K562 (cell line): ENCODE measurements at regions not wholly inside any gene's neighbourhood (a gene's known extent, or its start where the extent isn't known, plus 50 kb on each side); places are given as distances from the start of the nearest gene placed in this dataset.

Experiments
- ATAC-seq: fragments of 200-7000 bp; cut with Tn5 transposase; 3 replicates; pipeline ENCODE4 v1.9.1; 2020; ENCODE audit warnings: moderate library complexity
- BruUV-seq: library from RNA; stranded (reverse); fragments of 400-500 nt; replicated peaks from 2 replicates; lab custom pipeline; 2021; lab: Mats Ljungman, UMichigan
- CTCF ChIA-PET: fragments of 300-600 bp; formaldehyde crosslinking; extraction: SDS; loops from one replicate; lab custom pipeline; 2021; ENCODE audit warnings: low intra/inter-chr PET ratio; lab: Yijun Ruan, JAX
- POLR2A ChIA-PET: fragments of 300-600, 350-650 bp; sonication (Branson Sonifier 250); formaldehyde crosslinking; extraction: SDS; loops from one replicate; lab custom pipeline; 2021; ENCODE audit warnings: antibody characterized with exemption, inconsistent platforms; lab: Yijun Ruan, JAX
- DNase-seq, 4 experiments: peaks; one replicate each; pipeline versions ENCODE4 v3.0.0 to v3.0.0-alpha.2; 2011 to 2018; ENCODE audit warnings: low spot score in 3 of 4, mixed read lengths in 3 of 4; ENCODE audit errors: extremely low read depth in 1 of 4
- FAIRE-seq: peaks from 2 replicates; lab custom pipeline; 2011; peaks lifted over from hg19 to GRCh38; lab: Jason Lieb, UNC
- H2AFZ ChIP-seq: 2 replicates; pipeline ENCODE4 v1.6.0; 2011; ENCODE audit warnings: low read depth, low read length, control low read depth, inconsistent platforms
- H3K27ac ChIP-seq: fragments of 200-600 bp; 3 replicates; pipeline ENCODE4 v1.8.0; 2011; ENCODE audit warnings: low read depth, mild to moderate bottlenecking, control low read depth, inconsistent platforms, low read length, moderate library complexity, mixed read lengths; ENCODE audit errors: extremely low read depth
- H3K27me3 ChIP-seq, 2 experiments: fragments of 300-600 bp in 1 of 2; 2 replicates in 1 of 2; 3 replicates in 1 of 2; pipeline versions ENCODE4 v1.6.0 to v1.8.0; 2011; ENCODE audit warnings: inconsistent platforms in 2 of 2, low read length in 2 of 2, mild to moderate bottlenecking in 1 of 2, mixed read lengths in 1 of 2, moderate library complexity in 1 of 2; ENCODE audit not compliant: control insufficient read depth in 2 of 2, insufficient read depth in 2 of 2
- H3K36me3 ChIP-seq: fragments of 300-600 bp; 3 replicates; pipeline ENCODE4 v1.8.0; 2011; ENCODE audit warnings: mild to moderate bottlenecking, low read length, inconsistent platforms; ENCODE audit not compliant: control insufficient read depth, insufficient read depth
- H3K4me1 ChIP-seq, 2 experiments: fragments of 200-600 bp in 1 of 2; replicated peaks in 1 of 2; 2 replicates in 1 of 2; 3 replicates in 1 of 2; pipeline versions ENCODE4 v1.5.1 to v1.8.0; 2011; ENCODE audit warnings: inconsistent platforms in 2 of 2, low read length in 2 of 2, mild to moderate bottlenecking in 1 of 2, mixed read lengths in 1 of 2, moderate library complexity in 1 of 2; ENCODE audit not compliant: control insufficient read depth in 2 of 2, insufficient read depth in 2 of 2
- H3K4me2 ChIP-seq: 2 replicates; pipeline ENCODE4 v1.6.1; 2011; ENCODE audit warnings: low read length, control low read depth, inconsistent platforms, mixed read lengths; ENCODE audit not compliant: insufficient read depth
- H3K4me3 ChIP-seq: fragments of 200-600 bp; sonication (generic), shearing (Covaris generic); 2 replicates; pipeline ENCODE4 v1.5.1; 2016; ENCODE audit warnings: control low read depth, inconsistent platforms
- H3K79me2 ChIP-seq: fragments of 200-600 bp; 3 replicates; pipeline ENCODE4 v1.8.0; 2011; ENCODE audit warnings: low read length, inconsistent platforms; ENCODE audit not compliant: control insufficient read depth, insufficient read depth
- H3K9ac ChIP-seq, 2 experiments: 2 replicates each; pipeline versions ENCODE4 v1.6.0 to v1.6.1; 2011; ENCODE audit warnings: low read depth in 2 of 2, low read length in 2 of 2, control low read depth in 1 of 2, inconsistent platforms in 1 of 2, mild to moderate bottlenecking in 1 of 2, mixed read lengths in 1 of 2; ENCODE audit not compliant: insufficient read depth in 1 of 2
- H3K9me1 ChIP-seq: one replicate; pipeline ENCODE4 v1.6.0; 2011; ENCODE audit warnings: inconsistent platforms, mild to moderate bottlenecking, low read length, moderate library complexity; ENCODE audit not compliant: control insufficient read depth, insufficient read depth
- H3K9me3 ChIP-seq: replicated peaks from 2 replicates; pipeline ENCODE4 v1.5.1; 2011; ENCODE audit warnings: low read depth, low read length, inconsistent platforms; ENCODE audit not compliant: control insufficient read depth, insufficient read depth
- H4K20me1 ChIP-seq: replicated peaks from 2 replicates; pipeline ENCODE4 v1.6.1; 2011; ENCODE audit warnings: low read length, inconsistent platforms, mixed read lengths; ENCODE audit not compliant: control insufficient read depth, insufficient read depth
- CREBBP ChIP-seq: IDR thresholded peaks from one replicate; pipeline ENCODE4 v1.6.1; 2012; ENCODE audit warnings: low read depth, mild to moderate bottlenecking, control low read depth, inconsistent platforms, low read length
- ELK1 ChIP-seq: sonication (generic); formaldehyde crosslinking; IDR thresholded peaks from 2 replicates; pipeline ENCODE4 v1.8.1; 2022; ENCODE audit warnings: missing genetic modification reagents
- HDAC2 ChIP-seq: fragments of 450-650 bp; IDR thresholded peaks from 2 replicates; pipeline ENCODE4 v1.6.1; 2016; ENCODE audit warnings: mild to moderate bottlenecking
- HMGN3 ChIP-seq: IDR thresholded peaks from 2 replicates; pipeline ENCODE4 v1.6.1; 2011; ENCODE audit warnings: borderline replicate concordance, low read depth, mild to moderate bottlenecking, mixed read lengths, low read length; ENCODE audit not compliant: insufficient read length; ENCODE audit errors: extremely low read depth
- KLF13 ChIP-seq: fragments of 450-650 bp; IDR thresholded peaks from 2 replicates; pipeline ENCODE4 v1.6.1; 2016; ENCODE audit warnings: missing genetic modification characterization, low read depth, mild to moderate bottlenecking, missing compliant biosample characterization, moderate library complexity, borderline replicate concordance
- NFE2 ChIP-seq: IDR thresholded peaks from 2 replicates; pipeline ENCODE4 v1.6.1; 2014; ENCODE audit warnings: antibody characterized with exemption, low read depth
- PCBP2 ChIP-seq: fragments of 200-400 bp; formaldehyde crosslinking; IDR thresholded peaks from 2 replicates; pipeline ENCODE4 v1.6.1; 2018; ENCODE audit warnings: low read length, low read depth, mild to moderate bottlenecking, moderate library complexity; ENCODE audit not compliant: poor library complexity, severe bottlenecking
- PTTG1 ChIP-seq: fragments of 450-650 bp; IDR thresholded peaks from 2 replicates; pipeline ENCODE4 v1.6.1; 2016; ENCODE audit warnings: low read depth, mild to moderate bottlenecking, missing genetic modification characterization, missing compliant biosample characterization
- TFE3 ChIP-seq: fragments of 450-650 bp; formaldehyde crosslinking; IDR thresholded peaks from 2 replicates; pipeline ENCODE4 v1.4.0; 2020; ENCODE audit warnings: mild to moderate bottlenecking, mixed read lengths
- ZNF23 ChIP-seq: fragments of 250-450 bp; sonication (Bioruptor Pico); IDR thresholded peaks from 2 replicates; pipeline ENCODE4 v1.4.0; 2020; ENCODE audit warnings: mild to moderate bottlenecking
- WGBS: fragments of 100-300 bp; shearing (Covaris generic); methylation state at CpG from one replicate; pipeline ENCODE4 v1.1.6; 2016; ENCODE audit warnings: low coverage, mixed read lengths; ENCODE audit not compliant: insufficient coverage; ENCODE audit errors: missing lambda C conversion rate; 5-methylcytosine and 5-hydroxymethylcytosine counted together
- in situ Hi-C: fragments of 300-500 bp; cut with MboI; formaldehyde crosslinking; loops from 4 replicates; pipeline ENCODE4 v1.15.0; 2018; ENCODE audit warnings: inconsistent platforms, mixed read lengths
- intact Hi-C: fragments of 100-400 bp; cut with micrococcal nuclease; formaldehyde crosslinking; loops from 2 replicates; pipeline ENCODE4 v1.14.2; 2022
- TF ChIP-seq, protein P1 (sequence below): fragments of 250-450 bp; sonication (Bioruptor Pico); IDR thresholded peaks from 2 replicates; pipeline ENCODE4 v1.5.0; 2020; ENCODE audit warnings: mild to moderate bottlenecking, borderline replicate concordance

- in situ Hi-C loops = no loop called here
- no peaks in the 10 kb centered on the region for H4K20me1 ChIP-seq
- FAIRE-seq = no peak
- POLR2A ChIA-PET = interaction anchor here (1.3 kb wide), 1 partner anchor 11 kb away, joined by 4 read pairs; no protein-coding TSS in a partner anchor
- no peaks in the 10 kb centered on the region for H3K79me2 ChIP-seq
- CTCF ChIA-PET = no interaction called here
- intact Hi-C loops = no loop called here
- H3K4me3 ChIP-seq = no peak overlapping the region
- ATAC-seq = no peak
- peaks cover 0 to 5% of the 10 kb centered on the region in 2 experiments; a peak in 1 of 5 replicates for H3K4me1 ChIP-seq
- no peak overlapping the region for H3K27ac ChIP-seq
- H3K27me3 ChIP-seq = peaks cover 2 to 28% of the 10 kb centered on the region in 2 experiments; a peak in 4 of 5 replicates
- no peak overlapping the region for H3K9ac ChIP-seq
- DNase-seq = no peak
- no peak overlapping the region for H2AFZ ChIP-seq
- 0% methylated on average over 5 of the region's 5 CpGs for WGBS
- TF ChIP-seq NFE2 = peak; percentile 9; the same call in 1 of the 2 replicates
- TF ChIP-seq TFE3 (CRISPR knock-in tag) = no peak
- BruUV-seq = no TSS peak
- no peaks in the 10 kb centered on the region for H3K9me1 ChIP-seq
- H3K9me3 ChIP-seq = peaks cover 7% of the 10 kb centered on the region
- H3K36me3 ChIP-seq = no peaks in the 10 kb centered on the region
- no peak overlapping the region for H3K4me2 ChIP-seq
Measured at GRCh38 chr1:25106352-25106751, 126.0 kb downstream of the SYF2 start.

DNA sequence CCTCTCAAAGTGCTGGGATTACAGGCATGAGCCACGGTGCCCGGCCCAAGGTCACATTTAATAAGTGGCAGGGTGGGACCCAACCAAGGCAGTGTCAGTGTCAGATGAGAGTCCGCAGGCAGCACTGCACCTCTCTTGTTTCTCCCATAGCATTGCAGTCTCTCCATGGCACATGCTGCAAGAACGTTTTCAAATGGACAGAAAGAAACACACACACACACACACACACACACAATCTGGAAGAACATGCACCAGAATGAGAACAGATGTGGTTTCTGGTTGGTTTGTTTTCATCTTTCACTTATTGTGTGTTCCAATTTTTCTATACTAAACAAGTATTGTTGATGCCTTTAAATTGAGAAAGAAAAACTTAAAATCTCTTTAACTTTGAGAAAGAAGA lies 126.5 kb downstream of the SYF2 start:
- Histone ChIP-seq H3K4me3 (no peak overlapping the region), H3K4me1 (peaks cover 0 to 5% of the 10 kb centered on the region in 2 experiments; a peak in 1 of 5 replicates), H4K20me1 (no peaks in the 10 kb centered on the region), H3K27ac (no peak overlapping the region), H3K27me3 (peaks cover 0 to 26% of the 10 kb centered on the region in 2 experiments; a peak in 3 of 5 replicates), H3K36me3 (no peaks in the 10 kb centered on the region), H3K9me1 (no peaks in the 10 kb centered on the region), H3K4me2 (no peak overlapping the region), H3K9me3 (peaks cover 7% of the 10 kb centered on the region), H3K9ac (no peak overlapping the region), H2AFZ (no peak overlapping the region), H3K79me2 (no peaks in the 10 kb centered on the region)
- no TSS peak for BruUV-seq
- 0% methylated on average over 4 of the region's 4 CpGs for whole genome bisulfite sequencing
- ChIA-PET CTCF (no interaction called here), POLR2A (no interaction called here)
- no peak for ATAC-seq
- in situ Hi-C loops (no loop called here), intact Hi-C loops (no loop called here)
- no peak for DNase-seq
- FAIRE-seq = peak; percentile 29
- no peak for TF ChIP-seq HMGN3
- TF ChIP-seq HDAC2 = no peak
- no peak for TF ChIP-seq CREBBP
- no peak for TF ChIP-seq ELK1 (CRISPR knock-in tag)
- no peak for TF ChIP-seq PCBP2
- no peak for TF ChIP-seq PTTG1 (tag)
- TF ChIP-seq ZNF23 (CRISPR knock-in tag) = no peak
- no peak for TF ChIP-seq KLF13 (tag)
- TF ChIP-seq, protein P1, sequence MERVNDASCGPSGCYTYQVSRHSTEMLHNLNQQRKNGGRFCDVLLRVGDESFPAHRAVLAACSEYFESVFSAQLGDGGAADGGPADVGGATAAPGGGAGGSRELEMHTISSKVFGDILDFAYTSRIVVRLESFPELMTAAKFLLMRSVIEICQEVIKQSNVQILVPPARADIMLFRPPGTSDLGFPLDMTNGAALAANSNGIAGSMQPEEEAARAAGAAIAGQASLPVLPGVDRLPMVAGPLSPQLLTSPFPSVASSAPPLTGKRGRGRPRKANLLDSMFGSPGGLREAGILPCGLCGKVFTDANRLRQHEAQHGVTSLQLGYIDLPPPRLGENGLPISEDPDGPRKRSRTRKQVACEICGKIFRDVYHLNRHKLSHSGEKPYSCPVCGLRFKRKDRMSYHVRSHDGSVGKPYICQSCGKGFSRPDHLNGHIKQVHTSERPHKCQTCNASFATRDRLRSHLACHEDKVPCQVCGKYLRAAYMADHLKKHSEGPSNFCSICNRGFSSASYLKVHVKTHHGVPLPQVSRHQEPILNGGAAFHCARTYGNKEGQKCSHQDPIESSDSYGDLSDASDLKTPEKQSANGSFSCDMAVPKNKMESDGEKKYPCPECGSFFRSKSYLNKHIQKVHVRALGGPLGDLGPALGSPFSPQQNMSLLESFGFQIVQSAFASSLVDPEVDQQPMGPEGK (CRISPR knock-in tag) = no peak
